Osteocyte (in vitro differentiated cells): ENCODE measurements at regions not wholly inside any gene's neighbourhood (a gene's known extent, or its start where the extent isn't known, plus 50 kb on each side); places are given as distances from the start of the nearest gene placed in this dataset.

ENCODE experiments used
- DNase-seq: peaks from one replicate; pipeline ENCODE4 v3.0.0; 2021; ENCODE audit warnings: mixed read lengths; ENCODE audit not compliant: unreplicated experiment; ENCODE audit errors: extremely low spot score
- H3K27ac Mint-ChIP-seq: one replicate; pipeline ENCODE4 v1.8.0; 2021; ENCODE audit warnings: mild to moderate bottlenecking, mixed read lengths; ENCODE audit not compliant: unreplicated experiment
- H3K27me3 Mint-ChIP-seq: one replicate; pipeline ENCODE4 v1.8.0; 2021; ENCODE audit warnings: mixed read lengths; ENCODE audit not compliant: unreplicated experiment
- H3K36me3 Mint-ChIP-seq: one replicate; pipeline ENCODE4 v1.8.0; 2021; ENCODE audit warnings: mixed read lengths; ENCODE audit not compliant: unreplicated experiment
- H3K4me1 Mint-ChIP-seq: one replicate; pipeline ENCODE4 v1.8.0; 2021; ENCODE audit warnings: mixed read lengths; ENCODE audit not compliant: unreplicated experiment
- H3K4me3 Mint-ChIP-seq: one replicate; pipeline ENCODE4 v1.8.0; 2021; ENCODE audit warnings: mild to moderate bottlenecking, moderate library complexity, mixed read lengths; ENCODE audit not compliant: unreplicated experiment
- H3K9me3 Mint-ChIP-seq: one replicate; pipeline ENCODE4 v1.8.0; 2021; ENCODE audit warnings: mixed read lengths; ENCODE audit not compliant: unreplicated experiment
- CTCF ChIP-seq: fragments of 200-600 bp; sonication (generic); IDR thresholded peaks from 2 replicates; pipeline ENCODE4 v1.5.0; 2021; ENCODE audit warnings: antibody characterized with exemption, mild to moderate bottlenecking, moderate library complexity

- Mint-ChIP-seq H3K27ac (no peak overlapping the region), H3K4me3 (no peak overlapping the region), H3K36me3 (no peaks in the 10 kb centered on the region), H3K4me1 (peaks cover 2% of the 10 kb centered on the region), H3K9me3 (no peaks in the 10 kb centered on the region), H3K27me3 (no peaks in the 10 kb centered on the region)
- TF ChIP-seq CTCF: no peak
- DNase-seq: no peak
Observed at GRCh38 chr3:168870892-168871291, 775.2 kb upstream of the GOLIM4 start.

- Mint-ChIP-seq H3K36me3 (no peaks in the 10 kb centered on the region), H3K27ac (no peak overlapping the region), H3K9me3 (no peaks in the 10 kb centered on the region), H3K4me3 (no peak overlapping the region), H3K27me3 (no peaks in the 10 kb centered on the region), H3K4me1 (peaks cover 2% of the 10 kb centered on the region)
- DNase-seq: no peak
- peak; percentile 77 for TF ChIP-seq CTCF
Observed at GRCh38 chr3:168865022-168865551, 769.4 kb upstream of the GOLIM4 start.

DNA sequence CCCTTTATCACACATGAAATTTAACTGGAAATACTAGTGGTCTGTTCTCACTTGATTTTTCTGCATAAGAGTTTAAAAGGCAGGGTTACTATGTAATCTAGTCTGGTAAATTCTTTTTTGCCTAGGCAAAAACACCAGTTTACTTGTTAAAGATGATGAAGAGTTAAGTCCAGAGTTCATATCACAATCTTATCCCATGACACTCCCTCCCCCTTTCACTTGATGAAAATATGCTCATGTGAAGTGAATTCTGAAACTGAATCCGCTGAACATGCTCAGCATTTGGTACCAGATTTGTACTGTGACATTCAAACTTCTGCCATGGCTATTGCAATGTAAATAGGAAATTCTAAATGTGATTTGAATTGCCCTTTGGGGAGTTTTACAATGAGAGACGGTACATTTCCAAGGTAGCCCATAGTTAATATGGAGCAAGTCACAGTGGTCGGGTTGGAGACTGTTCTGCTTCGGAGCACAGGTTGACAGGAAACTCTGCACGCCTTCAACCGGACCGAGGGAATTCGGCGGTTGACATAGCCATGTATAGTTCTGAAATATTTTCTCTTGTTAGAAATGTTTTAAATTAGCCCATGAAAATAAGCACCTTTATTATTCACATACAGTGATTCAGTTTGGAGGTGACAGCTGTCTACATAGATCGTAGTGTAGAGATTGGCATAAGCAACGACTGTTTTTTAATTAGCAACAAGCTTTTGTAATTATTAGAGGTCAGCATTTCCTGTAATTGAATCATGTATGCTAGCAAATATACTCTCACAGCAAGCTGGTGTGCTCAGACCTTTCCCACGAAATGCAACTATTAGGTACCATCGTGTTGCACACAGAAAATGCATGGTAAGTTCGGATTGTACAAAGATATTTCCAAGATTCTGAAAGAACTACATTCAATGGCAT, 768.6 kb upstream of the GOLIM4 start:
- no peaks in the 10 kb centered on the region for H3K9me3 Mint-ChIP-seq
- H3K4me1 Mint-ChIP-seq: peaks cover 2% of the 10 kb centered on the region
- no peaks in the 10 kb centered on the region for H3K36me3 Mint-ChIP-seq
- H3K27me3 Mint-ChIP-seq: no peaks in the 10 kb centered on the region
- no peak for TF ChIP-seq CTCF
- no peak overlapping the region for H3K4me3 Mint-ChIP-seq
- no peak overlapping the region for H3K27ac Mint-ChIP-seq
- no peak for DNase-seq

DNA sequence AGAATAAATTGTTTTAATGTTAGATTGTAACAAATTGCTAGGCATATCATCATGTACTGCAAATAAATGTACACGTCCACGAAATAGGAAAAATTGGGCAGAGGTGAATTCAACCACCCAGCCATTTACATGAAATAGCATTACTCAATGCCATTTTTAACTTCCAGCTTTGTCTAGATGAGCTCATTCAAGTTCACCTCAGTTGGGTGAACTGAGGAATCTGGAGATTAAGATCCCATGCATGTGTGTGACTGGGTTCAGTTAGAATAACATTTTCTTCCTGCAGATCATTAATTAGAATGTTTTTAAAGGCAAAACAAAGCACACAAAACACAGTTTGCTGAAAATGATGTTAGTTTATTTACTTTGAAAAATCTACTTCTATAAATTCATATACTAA, 767.8 kb upstream of the GOLIM4 start:
- no peak for DNase-seq
- Mint-ChIP-seq H3K36me3 (no peaks in the 10 kb centered on the region), H3K27ac (no peak overlapping the region), H3K4me1 (peaks cover 2% of the 10 kb centered on the region), H3K9me3 (no peaks in the 10 kb centered on the region), H3K4me3 (no peak overlapping the region), H3K27me3 (no peaks in the 10 kb centered on the region)
- TF ChIP-seq CTCF: no peak

- no peak for DNase-seq
- no peaks in the 10 kb centered on the region for H3K9me3 Mint-ChIP-seq
- H3K36me3 Mint-ChIP-seq: no peaks in the 10 kb centered on the region
- no peaks in the 10 kb centered on the region for H3K27me3 Mint-ChIP-seq
- TF ChIP-seq CTCF: no peak
- peaks cover 2% of the 10 kb centered on the region for H3K4me1 Mint-ChIP-seq
- no peak overlapping the region for H3K4me3 Mint-ChIP-seq
- no peak overlapping the region for H3K27ac Mint-ChIP-seq
Observed at GRCh38 chr3:168862466-168862865, 766.7 kb upstream of the GOLIM4 start.
